ENCODE measurements at regions not wholly inside any gene's neighbourhood (a gene's known extent, or its start where the extent isn't known, plus 50 kb on each side); places are given as distances from the start of the nearest gene placed in this dataset.

DNA sequence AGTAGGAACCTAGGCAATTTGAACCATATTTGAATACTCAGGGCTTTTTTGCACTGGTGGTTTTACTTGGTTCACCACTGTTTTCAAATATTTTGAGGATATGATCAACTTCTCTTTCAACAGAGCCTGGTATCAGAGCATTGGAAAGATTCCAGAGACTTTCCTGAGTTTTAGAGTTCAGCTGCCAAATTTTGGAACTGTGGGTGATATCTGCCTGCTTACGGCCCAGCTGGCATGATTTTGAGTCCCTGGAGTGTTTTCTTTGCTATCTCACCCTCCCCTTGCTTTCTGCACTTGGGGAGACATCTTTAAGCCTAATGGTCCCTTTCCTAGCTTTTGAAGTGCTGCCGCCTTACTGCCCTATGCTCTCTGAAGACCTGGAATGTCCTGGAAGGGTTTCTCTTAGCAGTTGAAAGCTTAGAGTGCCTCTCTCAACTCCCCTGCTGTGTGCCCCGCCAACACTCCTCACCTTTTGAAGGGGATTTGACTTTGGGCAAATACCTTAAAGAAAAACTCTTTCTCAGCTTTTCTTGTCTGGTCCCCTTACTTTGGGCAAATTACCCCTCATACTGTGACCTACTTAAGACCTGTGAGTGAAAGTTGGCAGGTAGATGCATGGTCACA lies 539.1 kb downstream of the MFSD1 start:
- no peak for TF ChIP-seq POLR2AphosphoS5 (IDR thresholded peaks at IDR 0.05; ENCODE audit: low read depth, low read length)
- TF ChIP-seq POLR2A (IDR thresholded peaks at IDR 0.05; ENCODE audit: low read depth, low read length), result no peak
- no peak for TF ChIP-seq TAF1 (IDR thresholded peaks at IDR 0.05; ENCODE audit: borderline replicate concordance, low read depth, low read length)

Measured in GM12892 (cell line).